Endodermal cell (in vitro differentiated cells): ENCODE measurements at regions not wholly inside any gene's neighbourhood (a gene's known extent, or its start where the extent isn't known, plus 50 kb on each side); places are given as distances from the start of the nearest gene placed in this dataset.

Experiments used
- DNase-seq: peaks from one replicate; pipeline ENCODE4 v3.0.0-alpha.2; 2017
- H3K27ac ChIP-seq: 2 replicates; pipeline ENCODE4 v1.5.1; 2013; ENCODE audit warnings: mild to moderate bottlenecking, low read depth, low read length, moderate library complexity
- H3K27me3 ChIP-seq: 2 replicates; pipeline ENCODE4 v1.6.1; 2013; ENCODE audit warnings: mild to moderate bottlenecking, low read length, moderate library complexity; ENCODE audit not compliant: insufficient read depth, control insufficient read depth, poor library complexity, severe bottlenecking
- H3K36me3 ChIP-seq: 2 replicates; pipeline ENCODE4 v1.7.0; 2013; ENCODE audit warnings: mild to moderate bottlenecking, low read length, moderate library complexity; ENCODE audit not compliant: control insufficient read depth, insufficient read depth
- H3K4me1 ChIP-seq: one replicate; pipeline ENCODE4 v1.7.0; 2013; ENCODE audit warnings: low read length; ENCODE audit not compliant: control insufficient read depth, insufficient read depth
- H3K4me3 ChIP-seq: 2 replicates; pipeline ENCODE4 v1.5.1; 2013; ENCODE audit warnings: mild to moderate bottlenecking, low read length, moderate library complexity
- H3K9ac ChIP-seq: 2 replicates; pipeline ENCODE4 v1.6.1; 2013; ENCODE audit warnings: mild to moderate bottlenecking, low read length, moderate library complexity; ENCODE audit not compliant: poor library complexity, severe bottlenecking; ENCODE audit errors: extremely low read depth
- H3K9me3 ChIP-seq: 2 replicates; pipeline ENCODE4 v1.6.1; 2013; ENCODE audit warnings: mild to moderate bottlenecking, low read length, moderate library complexity; ENCODE audit not compliant: control insufficient read depth
- H3K27ac Mint-ChIP-seq: 2 replicates; pipeline ENCODE4 v1.8.0; 2020; ENCODE audit warnings: mixed read lengths
- H3K27me3 Mint-ChIP-seq: 2 replicates; pipeline ENCODE4 v1.8.0; 2021; ENCODE audit warnings: mild to moderate bottlenecking, mixed read lengths; ENCODE audit not compliant: insufficient read depth
- H3K36me3 Mint-ChIP-seq: 2 replicates; pipeline ENCODE4 v1.8.0; 2020; ENCODE audit warnings: low read depth, mixed read lengths
- H3K4me1 Mint-ChIP-seq: 2 replicates; pipeline ENCODE4 v1.8.0; 2020; ENCODE audit warnings: mixed read lengths
- H3K4me3 Mint-ChIP-seq: 2 replicates; pipeline ENCODE4 v1.8.0; 2020; ENCODE audit warnings: mild to moderate bottlenecking, moderate library complexity, mixed read lengths
- H3K9me3 Mint-ChIP-seq: 2 replicates; pipeline ENCODE4 v1.8.0; 2020; ENCODE audit warnings: mild to moderate bottlenecking, mixed read lengths
- CTCF ChIP-seq: fragments of 200-600 bp; sonication (generic); conservative IDR thresholded peaks from 2 replicates; pipeline ENCODE4 v1.5.0; 2021; ENCODE audit warnings: antibody characterized with exemption, mild to moderate bottlenecking
- WGBS, 2 experiments: methylation state at CpG; one replicate each; pipeline versions ENCODE4 v1.1.5 to v1.1.7; 2013; ENCODE audit warnings: missing lambda C conversion rate in 2 of 2, mixed read lengths in 1 of 2; ENCODE audit not compliant: insufficient coverage in 1 of 2, insufficient read length in 1 of 2; 5-methylcytosine and 5-hydroxymethylcytosine counted together

GRCh38 chr12:46100551-46101484 lies 110.4 kb upstream of the SCAF11 start:
- Mint-ChIP-seq H3K9me3 (peaks cover 4% of the 10 kb centered on the region), H3K27me3 (no peaks in the 10 kb centered on the region), H3K4me3 (no peak overlapping the region), H3K27ac (no peak overlapping the region), H3K4me1 (no peaks in the 10 kb centered on the region), H3K36me3 (no peaks in the 10 kb centered on the region)
- H3K4me3 ChIP-seq: no peak overlapping the region
- no peak overlapping the region for H3K9ac ChIP-seq
- no peak for TF ChIP-seq CTCF
- H3K4me1 ChIP-seq: no peaks in the 10 kb centered on the region
- DNase-seq: no peak
- H3K36me3 ChIP-seq: no peaks in the 10 kb centered on the region
- 89 to 96% methylated on average over 4 to 6 of the region's 6 CpGs for WGBS, 2 experiments
- H3K9me3 ChIP-seq: no peaks in the 10 kb centered on the region
- no peak overlapping the region for H3K27ac ChIP-seq
- no peaks in the 10 kb centered on the region for H3K27me3 ChIP-seq

- Mint-ChIP-seq H3K27ac (no peak overlapping the region), H3K27me3 (no peaks in the 10 kb centered on the region), H3K4me1 (no peaks in the 10 kb centered on the region), H3K4me3 (no peak overlapping the region), H3K36me3 (no peaks in the 10 kb centered on the region), H3K9me3 (peaks cover 77% of the 10 kb centered on the region)
- Histone ChIP-seq H3K36me3 (no peaks in the 10 kb centered on the region), H3K27ac (no peak overlapping the region), H3K9ac (no peak overlapping the region), H3K9me3 (peaks cover 45% of the 10 kb centered on the region), H3K4me1 (no peaks in the 10 kb centered on the region), H3K27me3 (no peaks in the 10 kb centered on the region), H3K4me3 (no peak overlapping the region)
- no peak for TF ChIP-seq CTCF
- WGBS, 2 experiments: 83 to 87% methylated on average over 5 of the region's 5 CpGs
- DNase-seq: no peak
These were observed 99.2 kb upstream of the SCAF11 start for GRCh38 chr12:46089414-46090162.

- H3K27me3 ChIP-seq: no peaks in the 10 kb centered on the region
- Mint-ChIP-seq H3K9me3 (peaks cover 89% of the 10 kb centered on the region), H3K4me1 (no peaks in the 10 kb centered on the region), H3K27me3 (no peaks in the 10 kb centered on the region), H3K27ac (no peak overlapping the region), H3K4me3 (no peak overlapping the region), H3K36me3 (no peaks in the 10 kb centered on the region)
- no peak overlapping the region for H3K4me3 ChIP-seq
- H3K9me3 ChIP-seq: peaks cover 61% of the 10 kb centered on the region
- no peak overlapping the region for H3K27ac ChIP-seq
- no peak overlapping the region for H3K9ac ChIP-seq
- 95 to 100% methylated on average over 1 of the region's 1 CpG for WGBS, 2 experiments
- no peaks in the 10 kb centered on the region for H3K36me3 ChIP-seq
- no peak for TF ChIP-seq CTCF
- DNase-seq: no peak
- H3K4me1 ChIP-seq: no peaks in the 10 kb centered on the region
These were observed 97.6 kb upstream of the SCAF11 start for GRCh38 chr12:46087916-46088439.
